Skeletal muscle tissue (tissue), 3 donors: ENCODE measurements at regions not wholly inside any gene's neighbourhood (a gene's known extent, or its start where the extent isn't known, plus 50 kb on each side); places are given as distances from the start of the nearest gene placed in this dataset.

Experiments
- H3K27ac ChIP-seq: one replicate; pipeline ENCODE4 v1.7.0; 2013; ENCODE audit warnings: mild to moderate bottlenecking, low read depth, low read length, inconsistent platforms
- H3K27me3 ChIP-seq, 3 donors: one replicate each; pipeline ENCODE4 v1.7.0; 2013; ENCODE audit warnings: low read length in 3 of 3; ENCODE audit not compliant: control insufficient read depth in 3 of 3, insufficient read depth in 3 of 3
- H3K36me3 ChIP-seq, 3 donors: one replicate each; pipeline ENCODE4 v1.7.0; 2013; ENCODE audit warnings: low read length in 3 of 3; ENCODE audit not compliant: control insufficient read depth in 3 of 3, insufficient read depth in 3 of 3
- H3K4me1 ChIP-seq, 3 donors: one replicate each; pipeline ENCODE4 v1.7.0; 2013; ENCODE audit warnings: low read length in 3 of 3, mild to moderate bottlenecking in 3 of 3; ENCODE audit not compliant: control insufficient read depth in 3 of 3, insufficient read depth in 3 of 3
- H3K4me3 ChIP-seq, 3 donors: one replicate each; pipeline ENCODE4 v1.7.0; 2013; ENCODE audit warnings: low read length in 3 of 3
- H3K9ac ChIP-seq, 3 donors: one replicate each; pipeline ENCODE4 v1.7.0; 2013; ENCODE audit warnings: low read length in 3 of 3, mild to moderate bottlenecking in 3 of 3, moderate library complexity in 2 of 3, low read depth in 1 of 3
- H3K9me3 ChIP-seq, 3 donors: one replicate each; pipeline ENCODE4 v1.7.0; 2013; ENCODE audit warnings: low read length in 3 of 3; ENCODE audit not compliant: control insufficient read depth in 3 of 3
- donor health status: Osteomylitis.

- no peaks in the 10 kb centered on the region for H3K27me3 ChIP-seq
- no peaks in the 10 kb centered on the region for H3K36me3 ChIP-seq
- H3K9ac ChIP-seq: no peak overlapping the region
- H3K27ac ChIP-seq: no peak overlapping the region
- no peak overlapping the region for H3K4me3 ChIP-seq
- peaks cover 0 to 3% (median 0%) of the 10 kb centered on the region in 3 donors for H3K9me3 ChIP-seq
- H3K4me1 ChIP-seq: no peaks in the 10 kb centered on the region
Observed at GRCh38 chr10:8187171-8187666, 132.7 kb downstream of the GATA3 start.

- Histone ChIP-seq H3K36me3 (no peaks in the 10 kb centered on the region), H3K27me3 (no peaks in the 10 kb centered on the region)
Observed at GRCh38 chr10:8189458-8189857, 135.0 kb downstream of the GATA3 start.

GRCh38 chr10:8192301-8192700 lies 137.8 kb downstream of the GATA3 start:
- no peak overlapping the region for H3K4me3 ChIP-seq
- no peak overlapping the region for H3K27ac ChIP-seq
- H3K27me3 ChIP-seq: no peaks in the 10 kb centered on the region
- H3K4me1 ChIP-seq: no peaks in the 10 kb centered on the region
- no peaks in the 10 kb centered on the region for H3K36me3 ChIP-seq
- peaks cover 0 to 3% (median 0%) of the 10 kb centered on the region in 3 donors for H3K9me3 ChIP-seq
- H3K9ac ChIP-seq: no peak overlapping the region

More at GRCh38 chr10:8189458-8189857, 135.0 kb downstream of the GATA3 start:
- Histone ChIP-seq H3K4me3 (no peak overlapping the region), H3K9me3 (peaks cover 0 to 3% (median 0%) of the 10 kb centered on the region in 3 donors), H3K4me1 (no peaks in the 10 kb centered on the region), H3K9ac (no peak overlapping the region), H3K27ac (no peak overlapping the region)

- H3K27me3 ChIP-seq: no peaks in the 10 kb centered on the region
- no peak overlapping the region for H3K4me3 ChIP-seq
- no peaks in the 10 kb centered on the region for H3K4me1 ChIP-seq
- H3K9me3 ChIP-seq: peaks cover 0 to 3% (median 0%) of the 10 kb centered on the region in 3 donors
- no peaks in the 10 kb centered on the region for H3K36me3 ChIP-seq
- no peak overlapping the region for H3K27ac ChIP-seq
- no peak overlapping the region for H3K9ac ChIP-seq
Observed at GRCh38 chr10:8193546-8193945, 139.1 kb downstream of the GATA3 start.

- Histone ChIP-seq H3K9me3 (peaks cover 0 to 1% (median 0%) of the 10 kb centered on the region in 3 donors), H3K36me3 (no peaks in the 10 kb centered on the region), H3K27me3 (no peaks in the 10 kb centered on the region), H3K27ac (no peak overlapping the region), H3K9ac (no peak overlapping the region), H3K4me3 (no peak overlapping the region), H3K4me1 (no peaks in the 10 kb centered on the region)
Observed at GRCh38 chr10:8194050-8194449, 139.6 kb downstream of the GATA3 start.

GRCh38 chr10:8206882-8207281 lies 152.4 kb downstream of the GATA3 start:
- Histone ChIP-seq H3K9ac (no peak overlapping the region), H3K4me1 (no peaks in the 10 kb centered on the region), H3K27ac (no peak overlapping the region), H3K9me3 (no peaks in the 10 kb centered on the region), H3K4me3 (no peak overlapping the region), H3K36me3 (no peaks in the 10 kb centered on the region), H3K27me3 (no peaks in the 10 kb centered on the region)

GRCh38 chr10:8211631-8212030 lies 157.1 kb downstream of the GATA3 start:
- Histone ChIP-seq H3K27ac (no peak overlapping the region), H3K9ac (no peak overlapping the region), H3K9me3 (no peaks in the 10 kb centered on the region), H3K4me3 (no peak overlapping the region), H3K36me3 (no peaks in the 10 kb centered on the region), H3K4me1 (no peaks in the 10 kb centered on the region), H3K27me3 (no peaks in the 10 kb centered on the region)

GRCh38 chr10:8213735-8214134 lies 159.2 kb downstream of the GATA3 start:
- Histone ChIP-seq H3K36me3 (no peaks in the 10 kb centered on the region), H3K9me3 (no peaks in the 10 kb centered on the region), H3K9ac (no peak overlapping the region), H3K4me1 (no peaks in the 10 kb centered on the region), H3K27me3 (no peaks in the 10 kb centered on the region), H3K27ac (no peak overlapping the region), H3K4me3 (no peak overlapping the region)

GRCh38 chr10:8214587-8214986 lies 160.1 kb downstream of the GATA3 start:
- no peaks in the 10 kb centered on the region for H3K27me3 ChIP-seq
- no peak overlapping the region for H3K27ac ChIP-seq
- no peaks in the 10 kb centered on the region for H3K36me3 ChIP-seq
- no peaks in the 10 kb centered on the region for H3K4me1 ChIP-seq
- no peak overlapping the region for H3K9ac ChIP-seq
- no peaks in the 10 kb centered on the region for H3K9me3 ChIP-seq
- H3K4me3 ChIP-seq: no peak overlapping the region

GRCh38 chr10:8216893-8217292 lies 162.4 kb downstream of the GATA3 start:
- no peak overlapping the region for H3K9ac ChIP-seq
- H3K4me3 ChIP-seq: no peak overlapping the region
- no peaks in the 10 kb centered on the region for H3K9me3 ChIP-seq
- H3K36me3 ChIP-seq: no peaks in the 10 kb centered on the region
- no peaks in the 10 kb centered on the region for H3K4me1 ChIP-seq
- H3K27ac ChIP-seq: no peak overlapping the region
- no peaks in the 10 kb centered on the region for H3K27me3 ChIP-seq

- H3K9ac ChIP-seq: no peak overlapping the region
- no peak overlapping the region for H3K27ac ChIP-seq
- no peaks in the 10 kb centered on the region for H3K9me3 ChIP-seq
- no peaks in the 10 kb centered on the region for H3K4me1 ChIP-seq
- peak overlapping the region in 1 of 3 donors; percentile 45 for H3K4me3 ChIP-seq
- no peaks in the 10 kb centered on the region for H3K27me3 ChIP-seq
- no peaks in the 10 kb centered on the region for H3K36me3 ChIP-seq
Observed at GRCh38 chr10:8221451-8221850, 167.0 kb downstream of the GATA3 start.
